ENCODE measurements at regions not wholly inside any gene's neighbourhood (a gene's known extent, or its start where the extent isn't known, plus 50 kb on each side); places are given as distances from the start of the nearest gene placed in this dataset.

DNA sequence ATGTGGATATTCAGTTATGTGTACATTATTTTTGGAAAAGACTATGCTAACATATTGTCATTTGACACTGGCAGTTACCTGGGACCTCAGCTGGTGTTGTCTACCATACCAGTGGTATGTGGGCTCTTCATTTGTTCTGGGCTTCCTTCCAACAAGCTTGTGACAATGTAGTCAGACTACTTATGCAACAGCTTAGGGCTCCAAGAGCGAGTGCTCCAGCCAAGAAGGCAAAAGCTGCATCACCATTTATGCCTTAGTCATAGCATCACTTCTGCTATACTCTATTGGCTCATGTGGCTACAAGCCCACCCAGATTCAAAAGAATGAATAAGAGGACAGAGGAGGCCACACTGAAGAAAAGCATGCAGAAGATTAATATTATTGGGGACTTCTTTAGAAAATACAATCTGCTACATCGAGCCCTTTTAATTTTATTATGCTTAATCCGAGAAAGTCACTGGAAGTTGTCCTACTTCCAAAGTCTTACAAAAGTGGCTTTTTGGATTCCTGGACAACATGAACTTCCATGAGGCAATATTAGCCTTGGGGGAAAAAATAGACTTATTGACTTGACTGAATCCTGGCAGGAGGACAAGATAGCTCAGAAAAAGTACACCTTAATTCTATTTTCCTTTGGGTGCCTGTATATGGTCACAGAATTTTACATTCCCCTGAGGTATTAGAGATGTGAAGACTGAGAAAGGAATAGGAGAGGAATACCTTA, 529.4 kb upstream of the HTR2A start:
- in situ Hi-C loops (cut with HindIII; ENCODE audit: low pct_ligation_motif_present, low pct_unique_long_range_greater_than_20kb, low sequenced_read_pairs), result no loop called here
- no peak for DNase-seq

DNA sequence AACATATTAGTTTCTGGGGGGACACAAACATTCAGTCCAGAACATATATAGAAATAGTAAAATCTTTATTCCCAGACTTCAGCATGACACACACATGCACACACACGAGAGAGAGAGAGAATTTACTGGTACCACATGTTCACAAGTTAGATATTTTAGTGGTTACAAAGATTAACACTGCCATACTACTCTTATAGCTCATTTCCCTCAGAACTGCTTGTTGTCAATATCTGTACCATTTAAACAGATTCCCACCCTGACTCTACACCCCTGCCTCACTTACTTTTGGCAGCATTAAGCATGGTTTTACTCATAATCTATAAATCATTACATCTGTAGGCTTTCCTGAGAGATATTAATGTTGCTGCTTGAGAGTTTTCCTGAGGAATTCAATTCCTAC, 524.7 kb upstream of the HTR2A start:
- in situ Hi-C loops (cut with HindIII; ENCODE audit: low pct_ligation_motif_present, low pct_unique_long_range_greater_than_20kb, low sequenced_read_pairs), result no loop called here
- DNase-seq, result no peak

DNA sequence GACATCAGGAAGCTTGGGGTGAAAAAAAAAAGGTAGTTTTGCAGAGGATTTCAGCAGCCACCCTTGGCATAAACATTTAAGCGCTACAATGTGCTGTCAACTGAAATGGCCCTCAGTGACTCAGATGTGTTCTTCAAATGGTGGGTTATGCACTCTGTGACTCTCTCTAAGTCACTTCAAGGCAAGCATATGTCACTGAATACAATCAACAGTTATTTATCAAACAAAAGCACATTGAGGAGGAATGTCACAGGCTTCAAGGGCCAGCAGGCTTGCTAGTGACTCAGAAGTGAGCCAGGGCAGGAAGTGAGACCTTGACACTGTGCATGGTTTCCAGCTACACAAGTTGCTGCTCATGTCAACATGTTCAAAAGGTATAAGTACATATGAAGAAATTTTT, 523.7 kb upstream of the HTR2A start:
- in situ Hi-C loops (cut with HindIII; ENCODE audit: low pct_ligation_motif_present, low pct_unique_long_range_greater_than_20kb, low sequenced_read_pairs), result no loop called here
- DNase-seq, result no peak

- in situ Hi-C loops (cut with HindIII; ENCODE audit: low pct_ligation_motif_present, low pct_unique_long_range_greater_than_20kb, low sequenced_read_pairs), result no loop called here
- no peak for DNase-seq
These were observed 523.2 kb upstream of the HTR2A start for GRCh38 chr13:47420020-47420419.

GRCh38 chr13:47418206-47418920, 521.5 kb upstream of the HTR2A start:
- no peak for DNase-seq
- in situ Hi-C loops (cut with HindIII; ENCODE audit: low pct_ligation_motif_present, low pct_unique_long_range_greater_than_20kb, low sequenced_read_pairs), result no loop called here

GRCh38 chr13:47417485-47417884, 520.6 kb upstream of the HTR2A start:
- in situ Hi-C loops (cut with HindIII; ENCODE audit: low pct_ligation_motif_present, low pct_unique_long_range_greater_than_20kb, low sequenced_read_pairs), result no loop called here
- no peak for DNase-seq

GRCh38 chr13:47415048-47415447, 518.2 kb upstream of the HTR2A start:
- DNase-seq, result no peak
- in situ Hi-C loops (cut with HindIII; ENCODE audit: low pct_ligation_motif_present, low pct_unique_long_range_greater_than_20kb, low sequenced_read_pairs), result no loop called here

DNA sequence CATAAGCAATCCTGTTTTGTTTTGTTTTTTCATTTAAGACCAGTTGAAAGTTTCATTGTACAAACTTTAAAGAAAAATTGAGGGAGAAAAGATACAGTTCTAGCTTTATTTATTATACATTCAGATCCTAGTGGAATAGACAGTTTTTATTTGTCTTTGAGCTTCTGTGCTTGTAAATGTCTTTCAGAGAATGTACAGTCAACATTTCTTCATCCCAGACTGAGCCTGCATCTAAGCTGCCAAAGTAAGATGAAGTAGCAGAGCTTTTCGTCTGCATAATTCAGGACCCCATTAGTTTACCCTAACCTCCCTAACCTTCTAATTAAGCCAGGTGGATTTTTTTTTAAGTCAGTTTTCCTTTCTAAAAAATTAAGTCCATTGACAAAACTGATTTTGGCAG, 516.7 kb upstream of the HTR2A start:
- no peak for DNase-seq
- in situ Hi-C loops (cut with HindIII; ENCODE audit: low pct_ligation_motif_present, low pct_unique_long_range_greater_than_20kb, low sequenced_read_pairs), result no loop called here

DNA sequence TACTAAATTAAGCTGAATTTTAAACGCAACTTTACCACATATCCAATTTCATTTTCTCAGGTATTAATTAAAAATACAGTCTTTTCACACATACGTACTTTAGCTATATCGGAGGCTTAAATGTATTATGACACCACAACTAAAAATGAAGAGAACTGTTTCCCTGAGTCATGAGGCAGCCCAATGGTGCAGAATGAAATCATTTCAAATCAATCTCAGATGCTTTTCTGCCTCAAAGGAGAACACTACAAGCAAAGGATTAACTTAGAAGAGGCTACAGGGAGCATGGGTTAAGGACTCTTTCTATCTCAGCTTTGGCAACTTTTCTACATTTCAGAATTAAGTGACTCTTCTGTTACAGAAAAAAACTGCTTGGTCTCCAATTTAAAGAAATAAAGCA, 516.3 kb upstream of the HTR2A start:
- in situ Hi-C loops (cut with HindIII; ENCODE audit: low pct_ligation_motif_present, low pct_unique_long_range_greater_than_20kb, low sequenced_read_pairs), result no loop called here
- DNase-seq, result no peak

- in situ Hi-C loops (cut with HindIII; ENCODE audit: low pct_ligation_motif_present, low pct_unique_long_range_greater_than_20kb, low sequenced_read_pairs), result no loop called here
These were observed 512.9 kb upstream of the HTR2A start for GRCh38 chr13:47409778-47410177.

DNA sequence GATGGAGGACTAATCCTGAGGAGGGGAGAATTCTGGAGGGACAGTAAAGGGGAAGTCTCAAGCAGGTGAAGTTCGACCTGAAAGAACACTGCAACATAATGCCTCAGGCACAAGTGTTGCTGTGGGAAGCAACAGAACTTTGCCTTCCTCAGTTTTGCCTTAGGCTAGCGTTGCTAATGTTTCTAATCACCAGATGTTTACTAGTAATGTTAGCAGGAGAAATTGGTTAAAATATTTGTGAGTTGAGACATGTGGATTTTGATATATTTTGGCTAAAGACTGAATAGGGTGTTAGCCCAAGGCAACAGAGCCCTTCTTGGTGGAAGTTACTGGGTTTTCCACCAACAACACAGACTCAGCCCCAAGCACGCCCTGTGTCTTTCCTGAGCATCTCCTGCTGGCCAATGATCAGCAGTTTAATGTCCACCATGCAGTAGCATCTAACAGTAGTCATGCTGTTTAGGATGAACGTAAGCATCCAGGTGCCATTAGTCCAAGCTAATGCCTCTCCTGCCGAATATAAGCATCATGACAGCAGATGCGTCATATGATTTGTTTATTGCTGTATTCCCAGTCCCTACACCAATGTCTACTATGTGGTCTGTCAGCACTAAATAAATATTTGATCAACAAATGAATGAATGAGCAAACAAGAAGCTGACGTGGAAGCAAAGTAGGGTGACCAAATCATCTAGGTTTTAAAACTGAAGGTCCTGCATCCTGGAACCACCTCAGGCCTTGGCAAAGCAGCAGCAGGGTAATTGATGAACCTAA, 511.9 kb upstream of the HTR2A start:
- no peak for DNase-seq
- in situ Hi-C loops (cut with HindIII; ENCODE audit: low pct_ligation_motif_present, low pct_unique_long_range_greater_than_20kb, low sequenced_read_pairs), result no loop called here

More at GRCh38 chr13:47409778-47410177, 512.9 kb upstream of the HTR2A start:
- DNase-seq, result no peak

DNA sequence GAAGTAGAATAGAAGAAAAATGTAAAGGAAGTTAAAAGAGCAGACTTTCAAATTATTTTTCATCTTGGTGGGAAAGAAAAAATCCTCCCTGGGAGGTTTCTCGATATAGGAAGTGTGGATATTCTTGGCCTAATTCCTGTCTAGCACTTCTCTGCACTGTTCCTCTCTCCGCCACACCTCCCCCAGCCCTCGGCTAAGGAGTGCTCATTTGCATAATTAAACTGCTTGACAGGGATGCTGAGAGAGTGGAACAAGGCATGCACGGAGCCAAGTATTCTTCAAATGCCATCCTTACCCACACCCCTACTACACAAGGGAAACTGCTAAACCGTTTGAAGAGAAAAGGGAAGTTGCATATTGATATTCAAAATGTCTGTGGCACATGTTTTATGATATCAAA, 511.0 kb upstream of the HTR2A start:
- no peak for DNase-seq
- in situ Hi-C loops (cut with HindIII; ENCODE audit: low pct_ligation_motif_present, low pct_unique_long_range_greater_than_20kb, low sequenced_read_pairs), result no loop called here

GRCh38 chr13:47399599-47399998, 502.7 kb upstream of the HTR2A start:
- no peak for DNase-seq
- in situ Hi-C loops (cut with HindIII; ENCODE audit: low pct_ligation_motif_present, low pct_unique_long_range_greater_than_20kb, low sequenced_read_pairs), result no loop called here

DNA sequence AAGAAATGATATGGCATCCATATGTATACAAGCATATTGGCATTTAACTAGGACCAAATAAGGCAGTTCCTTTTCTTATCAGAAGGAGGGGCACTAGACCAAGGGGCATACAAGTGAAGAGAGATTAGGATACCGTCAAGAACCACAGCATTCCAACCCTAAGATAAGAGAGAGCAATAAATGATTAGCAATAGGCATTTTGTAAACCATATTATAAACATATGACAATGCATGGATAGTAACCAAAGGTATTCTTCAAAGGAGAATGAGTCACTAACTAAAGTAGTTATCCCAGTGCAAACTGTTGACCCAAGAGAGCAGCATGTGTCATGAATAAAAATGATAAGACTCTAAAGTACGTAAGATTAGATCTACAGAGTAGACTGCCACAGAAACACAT, 500.9 kb upstream of the HTR2A start:
- no peak for DNase-seq
- in situ Hi-C loops (cut with HindIII; ENCODE audit: low pct_ligation_motif_present, low pct_unique_long_range_greater_than_20kb, low sequenced_read_pairs), result no loop called here

DNA sequence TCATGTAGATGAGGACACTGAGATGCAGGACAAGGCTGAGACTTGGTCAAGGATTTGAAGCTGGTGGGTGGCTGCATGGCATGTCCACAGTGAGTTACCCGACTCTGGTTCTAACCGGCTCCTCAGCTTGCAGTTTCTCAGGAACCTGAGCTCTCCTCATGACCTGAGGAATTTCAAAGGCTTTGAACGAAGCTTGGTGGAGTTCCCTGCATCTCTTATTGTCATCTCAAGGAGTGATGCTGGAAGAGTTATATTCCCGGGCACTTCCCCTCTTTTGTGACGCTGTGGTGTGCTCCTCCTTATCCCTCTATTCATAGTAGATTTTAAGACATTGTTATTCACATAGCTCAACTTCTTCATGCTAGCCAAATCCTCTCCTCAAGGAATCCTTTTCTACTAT, 500.1 kb upstream of the HTR2A start:
- DNase-seq, result no peak
- in situ Hi-C loops (cut with HindIII; ENCODE audit: low pct_ligation_motif_present, low pct_unique_long_range_greater_than_20kb, low sequenced_read_pairs), result no loop called here

- in situ Hi-C loops (cut with HindIII; ENCODE audit: low pct_ligation_motif_present, low pct_unique_long_range_greater_than_20kb, low sequenced_read_pairs), result no loop called here
- no peak for DNase-seq
These were observed 477.9 kb upstream of the HTR2A start for GRCh38 chr13:47374741-47375140.

DNA sequence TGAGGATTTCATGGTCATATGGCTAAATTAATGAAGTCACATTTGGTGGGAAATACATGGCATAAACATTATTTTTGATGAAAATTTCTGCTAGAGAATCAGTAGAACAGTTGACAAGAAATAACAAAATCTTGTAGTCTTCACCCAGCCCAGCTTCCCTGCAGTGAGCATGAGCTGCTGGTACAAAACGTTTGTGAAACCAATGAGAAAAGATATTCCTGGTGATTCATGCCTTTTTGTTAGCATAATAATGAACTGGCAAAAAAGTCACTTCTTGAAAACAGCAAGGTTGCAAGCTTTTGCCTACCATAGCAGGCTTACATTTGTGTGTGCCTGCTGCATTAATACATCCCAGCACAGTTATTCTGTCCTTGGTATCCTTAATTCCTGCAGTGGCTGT, 475.9 kb upstream of the HTR2A start:
- no peak for DNase-seq
- in situ Hi-C loops (cut with HindIII; ENCODE audit: low pct_ligation_motif_present, low pct_unique_long_range_greater_than_20kb, low sequenced_read_pairs), result no loop called here

- in situ Hi-C loops (cut with HindIII; ENCODE audit: low pct_ligation_motif_present, low pct_unique_long_range_greater_than_20kb, low sequenced_read_pairs), result no loop called here
These were observed 454.9 kb upstream of the HTR2A start for GRCh38 chr13:47351798-47352197.

GRCh38 chr13:47350334-47351124, 453.7 kb upstream of the HTR2A start:
- no peak for DNase-seq
- in situ Hi-C loops (cut with HindIII; ENCODE audit: low pct_ligation_motif_present, low pct_unique_long_range_greater_than_20kb, low sequenced_read_pairs), result no loop called here

More at GRCh38 chr13:47351798-47352197, 454.9 kb upstream of the HTR2A start:
- DNase-seq, result no peak
